Neural cell (in vitro differentiated cells): ENCODE measurements at regions not wholly inside any gene's neighbourhood (a gene's known extent, or its start where the extent isn't known, plus 50 kb on each side); places are given as distances from the start of the nearest gene placed in this dataset.
A peak's percentile ranks its signal among the peaks of the same experiment; 100 is the strongest.
"Not testable (repeated sequence)": the region's sequence is repeated elsewhere in the genome, so short reads cannot be mapped to it uniquely, and the experiment has no call there.

ENCODE experiments used
- H2AFZ ChIP-seq: fragments of 200-600, 300-800 bp; sonication (generic), shearing (Covaris generic); 2 replicates; pipeline ENCODE4 v1.6.0; 2014; ENCODE audit warnings: low read depth, mild to moderate bottlenecking, antibody characterized with exemption, low read length, moderate library complexity
- H3F3A ChIP-seq: fragments of 200-600 bp; shearing (Covaris generic); 2 replicates; pipeline ENCODE4 v1.6.1; 2016; ENCODE audit warnings: mild to moderate bottlenecking, moderate library complexity, mixed read lengths, antibody characterized with exemption, low read length; ENCODE audit not compliant: insufficient read depth, poor library complexity, severe bottlenecking
- H3K27ac ChIP-seq: fragments of 200-600, 300-800 bp; sonication (generic), shearing (Covaris generic); 2 replicates; pipeline ENCODE4 v1.5.1; 2014; ENCODE audit warnings: mild to moderate bottlenecking, low read length, moderate library complexity
- H3K27me3 ChIP-seq: fragments of 300-800, 200-600 bp; sonication (generic), shearing (Covaris generic); 2 replicates; pipeline ENCODE4 v1.6.0; 2014; ENCODE audit warnings: mild to moderate bottlenecking, low read depth, low read length, moderate library complexity; ENCODE audit not compliant: insufficient read depth
- H3K36me3 ChIP-seq: fragments of 300-800, 200-600 bp; sonication (generic), shearing (Covaris generic); 2 replicates; pipeline ENCODE4 v1.5.1; 2014; ENCODE audit warnings: mild to moderate bottlenecking, antibody characterized with exemption, low read length, moderate library complexity; ENCODE audit not compliant: insufficient read depth
- H3K4me2 ChIP-seq: fragments of 300-800, 200-600 bp; sonication (generic), shearing (Covaris generic); 2 replicates; pipeline ENCODE4 v1.6.0; 2014; ENCODE audit warnings: mild to moderate bottlenecking, low read length
- H3K4me3 ChIP-seq: fragments of 300-800, 200-600 bp; sonication (generic), shearing (Covaris generic); 2 replicates; pipeline ENCODE4 v1.5.1; 2014; ENCODE audit warnings: mild to moderate bottlenecking, low read length, moderate library complexity
- H3K79me2 ChIP-seq: fragments of 200-600 bp; shearing (Covaris generic); replicated peaks from 2 replicates; pipeline ENCODE4 v1.6.0; 2014; ENCODE audit warnings: mild to moderate bottlenecking, low read length, moderate library complexity; ENCODE audit not compliant: insufficient read depth
- H3K9ac ChIP-seq: fragments of 300-800, 200-600 bp; sonication (generic), shearing (Covaris generic); 2 replicates; pipeline ENCODE4 v1.6.1; 2016; ENCODE audit warnings: mild to moderate bottlenecking, low read length, mixed read lengths
- H3K9me2 ChIP-seq: fragments of 200-600 bp; shearing (Covaris generic); 2 replicates; pipeline ENCODE4 v1.6.1; 2016; ENCODE audit warnings: mild to moderate bottlenecking, low read length, mixed read lengths; ENCODE audit not compliant: insufficient read depth
- H3K9me3 ChIP-seq: fragments of 200-600, 300-800 bp; sonication (generic), shearing (Covaris generic); 2 replicates; pipeline ENCODE4 v1.6.1; 2016; ENCODE audit warnings: mild to moderate bottlenecking, mixed run types, low read length, moderate library complexity, mixed read lengths
- H4K20me1 ChIP-seq: fragments of 200-600 bp; shearing (Covaris generic); 2 replicates; pipeline ENCODE4 v1.6.1; 2016; ENCODE audit warnings: mild to moderate bottlenecking, mixed run types; ENCODE audit not compliant: insufficient read depth
- CTCF ChIP-seq: fragments of 450-650 bp; IDR thresholded peaks from 2 replicates; pipeline ENCODE4 v1.5.1; 2014; ENCODE audit warnings: antibody characterized with exemption, mild to moderate bottlenecking, moderate library complexity; ENCODE audit not compliant: poor library complexity, severe bottlenecking
- EP300 ChIP-seq: fragments of 450-650 bp; conservative IDR thresholded peaks from 2 replicates; pipeline ENCODE4 v1.6.1; 2014; ENCODE audit warnings: antibody characterized with exemption, mild to moderate bottlenecking, moderate library complexity; ENCODE audit not compliant: poor library complexity, severe bottlenecking
- EZH2 ChIP-seq: fragments of 200-600, 300-800 bp; shearing (Covaris generic), sonication (generic); IDR thresholded peaks from 2 replicates; pipeline ENCODE4 v1.6.1; 2014; ENCODE audit warnings: antibody characterized with exemption, low read length, borderline replicate concordance, mild to moderate bottlenecking; ENCODE audit not compliant: insufficient read depth, poor library complexity, severe bottlenecking
- MXI1 ChIP-seq: fragments of 450-650 bp; conservative IDR thresholded peaks from 2 replicates; pipeline ENCODE4 v1.6.1; 2014; ENCODE audit warnings: antibody characterized with exemption, mild to moderate bottlenecking; ENCODE audit not compliant: poor library complexity, severe bottlenecking
- POLR2AphosphoS5 ChIP-seq: IDR thresholded peaks from 2 replicates; pipeline ENCODE4 v1.6.1; 2012
- RAD21 ChIP-seq: fragments of 450-650 bp; conservative IDR thresholded peaks from 2 replicates; pipeline ENCODE4 v1.6.1; 2014; ENCODE audit warnings: antibody characterized with exemption, mild to moderate bottlenecking, moderate library complexity
- REST ChIP-seq: IDR thresholded peaks from 2 replicates; pipeline ENCODE4 v1.6.1; 2012; ENCODE audit warnings: borderline replicate concordance
- TAF1 ChIP-seq: IDR thresholded peaks from 2 replicates; pipeline ENCODE4 v1.6.1; 2012; ENCODE audit warnings: low read depth

- no peaks in the 10 kb centered on the region for H3K9me3 ChIP-seq
- H3K4me3 ChIP-seq: peak overlapping the region; percentile 14
- H2AFZ ChIP-seq: no peak overlapping the region
- no peak for TF ChIP-seq EZH2
- TF ChIP-seq EP300: peak; percentile 92
- no peak for TF ChIP-seq TAF1
- peak; percentile 24 for TF ChIP-seq RAD21
- TF ChIP-seq REST: no peak
- peak; percentile 90 for TF ChIP-seq POLR2AphosphoS5
- no peak for TF ChIP-seq MXI1
- TF ChIP-seq CTCF: no peak
- peak overlapping the region; percentile 14 for H3K4me2 ChIP-seq
- H3K9ac ChIP-seq: no peak overlapping the region
- H3K27me3 ChIP-seq: no peaks in the 10 kb centered on the region
- no peaks in the 10 kb centered on the region for H3K9me2 ChIP-seq
- H3K79me2 ChIP-seq: no peaks in the 10 kb centered on the region
- no peaks in the 10 kb centered on the region for H4K20me1 ChIP-seq
- no peaks in the 10 kb centered on the region for H3K36me3 ChIP-seq
- peaks cover 3% of the 10 kb centered on the region for H3F3A ChIP-seq
- peak overlapping the region; percentile 54 for H3K27ac ChIP-seq
Measured at GRCh38 chr2:22458440-22458839, 926.5 kb upstream of the KLHL29 start.

GRCh38 chr2:22475103-22475502, 909.9 kb upstream of the KLHL29 start:
- not testable (repeated sequence) for H3K9me2 ChIP-seq, H3K9me3 ChIP-seq, H3K4me2 ChIP-seq

GRCh38 chr2:22478329-22478728, 906.6 kb upstream of the KLHL29 start:
- Histone ChIP-seq H4K20me1 (no peaks in the 10 kb centered on the region), H3K4me3 (no peak overlapping the region), H3K36me3 (no peaks in the 10 kb centered on the region), H3K4me2 (no peak overlapping the region), H3K9me2 (no peaks in the 10 kb centered on the region), H3K9ac (no peak overlapping the region), H3K9me3 (no peaks in the 10 kb centered on the region), H3K27me3 (no peaks in the 10 kb centered on the region), H3F3A (no peaks in the 10 kb centered on the region), H2AFZ (no peak overlapping the region), H3K79me2 (no peaks in the 10 kb centered on the region), H3K27ac (no peak overlapping the region)
- TF ChIP-seq EP300 (no peak), POLR2AphosphoS5 (no peak)

More at GRCh38 chr2:22475103-22475502, 909.9 kb upstream of the KLHL29 start:
- H3K4me3 ChIP-seq, H3F3A ChIP-seq, H3K27ac ChIP-seq, H3K27me3 ChIP-seq, H4K20me1 ChIP-seq, H3K36me3 ChIP-seq, H3K9ac ChIP-seq, H3K79me2 ChIP-seq, H2AFZ ChIP-seq: not testable (repeated sequence)
